IgD-negative memory B cell (primary cell): ENCODE measurements at regions not wholly inside any gene's neighbourhood (a gene's known extent, or its start where the extent isn't known, plus 50 kb on each side); places are given as distances from the start of the nearest gene placed in this dataset.
A peak's percentile ranks its signal among the peaks of the same experiment; 100 is the strongest.
"Not testable (repeated sequence)": the region's sequence is repeated elsewhere in the genome, so short reads cannot be mapped to it uniquely, and the experiment has no call there.

Source experiments
- H3K27ac Mint-ChIP-seq, 3 donors: one replicate each; pipeline ENCODE4 v1.8.0; 2020 to 2022; ENCODE audit warnings: mild to moderate bottlenecking in 3 of 3, mixed read lengths in 3 of 3, moderate library complexity in 1 of 3
- H3K27me3 Mint-ChIP-seq: one replicate; pipeline ENCODE4 v1.8.0; 2021; ENCODE audit warnings: mixed read lengths
- H3K36me3 Mint-ChIP-seq: one replicate; pipeline ENCODE4 v1.8.0; 2020; ENCODE audit warnings: mild to moderate bottlenecking, mixed read lengths
- H3K4me1 Mint-ChIP-seq, 3 donors: one replicate each; pipeline ENCODE4 v1.8.0; 2020 to 2022; ENCODE audit warnings: mixed read lengths in 3 of 3, mild to moderate bottlenecking in 1 of 3
- H3K4me3 Mint-ChIP-seq, 4 donors: one replicate each; pipeline ENCODE4 v1.8.0; 2020 to 2022; ENCODE audit warnings: mild to moderate bottlenecking in 4 of 4, mixed read lengths in 4 of 4, moderate library complexity in 3 of 4
- H3K9me3 Mint-ChIP-seq, 3 donors: one replicate each; pipeline ENCODE4 v1.8.0; 2020 to 2021; ENCODE audit warnings: mixed read lengths in 3 of 3, mild to moderate bottlenecking in 1 of 3

GRCh38 chr10:27371375-27371774 lies 130.8 kb upstream of the ACBD5 start:
- H3K4me3 Mint-ChIP-seq, H3K4me1 Mint-ChIP-seq, H3K27ac Mint-ChIP-seq, H3K9me3 Mint-ChIP-seq, H3K27me3 Mint-ChIP-seq, H3K36me3 Mint-ChIP-seq: not testable (repeated sequence)

- Mint-ChIP-seq H3K4me3 (no peak overlapping the region), H3K27ac (no peak overlapping the region), H3K4me1 (peaks cover 0 to 7% (median 7%) of the 10 kb centered on the region in 3 donors), H3K9me3 (no peaks in the 10 kb centered on the region), H3K36me3 (no peaks in the 10 kb centered on the region), H3K27me3 (no peaks in the 10 kb centered on the region)
These were observed 129.3 kb upstream of the ACBD5 start for GRCh38 chr10:27369880-27370279.

GRCh38 chr10:27368706-27369105 lies 128.1 kb upstream of the ACBD5 start:
- no peaks in the 10 kb centered on the region for H3K36me3 Mint-ChIP-seq

GRCh38 chr10:27366769-27367168 lies 126.2 kb upstream of the ACBD5 start:
- peak overlapping the region in 1 of 3 donors; percentile 50 for H3K27ac Mint-ChIP-seq
- peaks cover 0 to 7% (median 7%) of the 10 kb centered on the region in 3 donors for H3K4me1 Mint-ChIP-seq
- H3K27me3 Mint-ChIP-seq, result no peaks in the 10 kb centered on the region
- H3K9me3 Mint-ChIP-seq, result no peaks in the 10 kb centered on the region
- no peaks in the 10 kb centered on the region for H3K36me3 Mint-ChIP-seq
- H3K4me3 Mint-ChIP-seq, result no peak overlapping the region

More at GRCh38 chr10:27368706-27369105, 128.1 kb upstream of the ACBD5 start:
- Mint-ChIP-seq H3K27me3 (no peaks in the 10 kb centered on the region), H3K27ac (no peak overlapping the region), H3K4me1 (peaks cover 0 to 7% (median 7%) of the 10 kb centered on the region in 3 donors), H3K4me3 (no peak overlapping the region), H3K9me3 (no peaks in the 10 kb centered on the region)

GRCh38 chr10:27364028-27364427 lies 123.4 kb upstream of the ACBD5 start:
- Mint-ChIP-seq H3K4me3 (no peak overlapping the region), H3K4me1 (peaks cover 2 to 8% (median 7%) of the 10 kb centered on the region in 3 donors), H3K27ac (no peak overlapping the region), H3K9me3 (no peaks in the 10 kb centered on the region), H3K36me3 (no peaks in the 10 kb centered on the region), H3K27me3 (no peaks in the 10 kb centered on the region)

GRCh38 chr10:27360581-27361172 lies 120.1 kb upstream of the ACBD5 start:
- no peaks in the 10 kb centered on the region for H3K36me3 Mint-ChIP-seq
- H3K27ac Mint-ChIP-seq, result no peak overlapping the region
- no peaks in the 10 kb centered on the region for H3K9me3 Mint-ChIP-seq
- no peak overlapping the region for H3K4me3 Mint-ChIP-seq
- H3K27me3 Mint-ChIP-seq, result no peaks in the 10 kb centered on the region
- H3K4me1 Mint-ChIP-seq, result peaks cover 0 to 6% (median 4%) of the 10 kb centered on the region in 3 donors

GRCh38 chr10:27359792-27360355 lies 119.3 kb upstream of the ACBD5 start:
- H3K27me3 Mint-ChIP-seq, result no peaks in the 10 kb centered on the region

GRCh38 chr10:27356738-27357137 lies 116.1 kb upstream of the ACBD5 start:
- Mint-ChIP-seq H3K27me3 (peaks cover 4% of the 10 kb centered on the region), H3K4me1 (peaks cover 8 to 22% (median 13%) of the 10 kb centered on the region in 3 donors), H3K4me3 (no peak overlapping the region), H3K9me3 (no peaks in the 10 kb centered on the region), H3K36me3 (no peaks in the 10 kb centered on the region), H3K27ac (no peak overlapping the region)

More at GRCh38 chr10:27359792-27360355, 119.3 kb upstream of the ACBD5 start:
- H3K9me3 Mint-ChIP-seq, result no peaks in the 10 kb centered on the region
- H3K4me1 Mint-ChIP-seq, result peaks cover 1 to 9% (median 4%) of the 10 kb centered on the region in 3 donors
- H3K36me3 Mint-ChIP-seq, result no peaks in the 10 kb centered on the region
- no peak overlapping the region for H3K27ac Mint-ChIP-seq
- H3K4me3 Mint-ChIP-seq, result no peak overlapping the region

- Mint-ChIP-seq H3K27me3 (peaks cover 4% of the 10 kb centered on the region), H3K4me1 (peaks cover 8 to 22% (median 13%) of the 10 kb centered on the region in 3 donors), H3K9me3 (no peaks in the 10 kb centered on the region), H3K27ac (no peak overlapping the region), H3K36me3 (no peaks in the 10 kb centered on the region), H3K4me3 (no peak overlapping the region)
These were observed 115.4 kb upstream of the ACBD5 start for GRCh38 chr10:27355918-27356573.

GRCh38 chr10:27354643-27355270 lies 114.2 kb upstream of the ACBD5 start:
- peak overlapping the region in 1 of 3 donors; percentile 89 for H3K27ac Mint-ChIP-seq
- H3K36me3 Mint-ChIP-seq, H3K27me3 Mint-ChIP-seq, H3K9me3 Mint-ChIP-seq: not testable (repeated sequence)
- H3K4me1 Mint-ChIP-seq, result peaks cover 8 to 21% (median 11%) of the 10 kb centered on the region in 3 donors
- H3K4me3 Mint-ChIP-seq, result peak overlapping the region in 3 of 4 donors; percentile 58 to 85 (median 85)

- H3K4me3 Mint-ChIP-seq, result peak overlapping the region in 3 of 4 donors; percentile 58 to 85 (median 85)
- not testable (repeated sequence) for H3K27me3 Mint-ChIP-seq, H3K9me3 Mint-ChIP-seq, H3K36me3 Mint-ChIP-seq
- peak overlapping the region in 1 of 3 donors; percentile 89 for H3K27ac Mint-ChIP-seq
- peaks cover 8 to 21% (median 11%) of the 10 kb centered on the region in 3 donors for H3K4me1 Mint-ChIP-seq
These were observed 113.5 kb upstream of the ACBD5 start for GRCh38 chr10:27354100-27354499.

GRCh38 chr10:27349987-27350386 lies 109.4 kb upstream of the ACBD5 start:
- Mint-ChIP-seq H3K36me3 (no peaks in the 10 kb centered on the region), H3K27me3 (peaks cover 9% of the 10 kb centered on the region), H3K4me1 (peaks cover 17 to 25% (median 20%) of the 10 kb centered on the region in 3 donors), H3K27ac (no peak overlapping the region), H3K4me3 (no peak overlapping the region), H3K9me3 (no peaks in the 10 kb centered on the region)

- H3K27ac Mint-ChIP-seq, H3K9me3 Mint-ChIP-seq, H3K36me3 Mint-ChIP-seq, H3K4me3 Mint-ChIP-seq, H3K27me3 Mint-ChIP-seq: not testable (repeated sequence)
- H3K4me1 Mint-ChIP-seq, result peaks cover 10 to 19% (median 14%) of the 10 kb centered on the region in 3 donors
These were observed 107.2 kb upstream of the ACBD5 start for GRCh38 chr10:27347827-27348207.

GRCh38 chr10:27345455-27345920 lies 104.9 kb upstream of the ACBD5 start:
- Mint-ChIP-seq H3K36me3 (no peaks in the 10 kb centered on the region), H3K4me3 (peak overlapping the region in 1 of 4 donors; percentile 46), H3K9me3 (no peaks in the 10 kb centered on the region), H3K27ac (no peak overlapping the region), H3K4me1 (peaks cover 10 to 19% (median 14%) of the 10 kb centered on the region in 3 donors), H3K27me3 (peaks cover 4% of the 10 kb centered on the region)
